OCI-M1 (cell line): ENCODE measurements at regions not wholly inside any gene's neighbourhood (a gene's known extent, or its start where the extent isn't known, plus 50 kb on each side); places are given as distances from the start of the nearest gene placed in this dataset.

ENCODE experiments used
- DNase-seq: peaks from one replicate; lab custom pipeline; 2025; lab: John Stamatoyannopoulos, UW

DNA sequence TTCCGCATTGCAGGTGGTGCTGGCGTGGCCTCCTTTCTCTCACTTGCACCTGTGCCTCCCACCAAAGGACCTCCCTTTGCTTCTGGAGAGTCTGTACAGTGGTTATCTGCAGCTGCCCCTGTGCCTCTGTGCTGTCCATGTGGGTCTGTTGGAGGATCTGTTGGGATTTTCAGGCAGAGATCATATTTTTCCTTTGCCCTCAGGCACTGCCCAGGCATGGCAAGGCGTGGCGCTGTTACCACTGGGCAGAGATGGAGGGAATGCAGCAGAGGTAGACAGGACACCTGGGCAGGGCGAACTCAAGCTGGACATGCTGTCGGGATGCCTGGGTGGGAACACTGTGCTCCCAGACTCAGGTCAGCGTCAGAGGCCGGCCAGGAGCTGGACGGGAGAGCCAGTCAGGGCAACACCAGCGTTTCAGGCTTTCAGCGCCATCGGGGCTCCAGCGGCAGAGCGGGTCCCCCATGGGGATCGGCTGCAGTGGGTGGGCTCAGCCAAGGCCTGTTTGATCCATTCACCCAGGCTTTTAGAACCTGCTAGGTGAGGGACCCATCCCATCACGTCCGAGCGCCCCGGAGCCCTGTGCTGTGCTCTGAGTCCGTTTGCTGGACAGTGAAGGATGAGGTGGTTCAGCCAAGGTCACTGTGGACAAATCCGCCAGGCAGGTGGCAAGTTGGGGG, 718.9 kb downstream of the BRD1 start:
- no peak for DNase-seq

DNA sequence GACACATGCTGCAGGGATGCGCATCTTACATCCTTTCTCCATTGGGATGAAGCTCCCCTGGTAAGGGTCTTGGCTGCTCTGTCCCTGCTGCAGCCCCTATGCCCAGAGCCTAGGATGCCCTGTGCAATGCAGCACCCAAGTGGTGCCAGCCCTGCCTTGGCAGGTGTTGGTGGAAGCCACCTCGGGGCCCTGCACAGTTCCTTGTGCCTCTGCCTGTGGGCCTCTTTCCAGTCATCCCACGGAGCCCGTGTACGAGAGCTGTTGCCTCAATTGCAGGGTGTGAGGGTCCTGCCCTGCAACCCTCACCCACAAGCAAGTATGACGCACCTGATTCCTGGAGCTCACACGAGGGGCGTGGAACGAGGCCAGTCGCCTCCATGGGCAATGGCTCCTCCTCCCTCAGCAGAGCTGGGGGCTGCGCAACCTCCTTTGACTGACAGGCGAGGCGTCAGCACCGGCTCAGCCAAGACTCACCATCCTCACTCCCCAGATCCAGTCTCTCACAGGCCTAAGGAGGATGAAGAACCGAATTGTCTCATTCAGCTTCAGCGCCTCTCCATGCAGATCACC, 719.6 kb downstream of the BRD1 start:
- DNase-seq: no peak

- no peak for DNase-seq
Observed at GRCh38 chr22:49107561-49107960, 720.1 kb downstream of the BRD1 start.

GRCh38 chr22:49106842-49107152, 720.9 kb downstream of the BRD1 start:
- no peak for DNase-seq

DNA sequence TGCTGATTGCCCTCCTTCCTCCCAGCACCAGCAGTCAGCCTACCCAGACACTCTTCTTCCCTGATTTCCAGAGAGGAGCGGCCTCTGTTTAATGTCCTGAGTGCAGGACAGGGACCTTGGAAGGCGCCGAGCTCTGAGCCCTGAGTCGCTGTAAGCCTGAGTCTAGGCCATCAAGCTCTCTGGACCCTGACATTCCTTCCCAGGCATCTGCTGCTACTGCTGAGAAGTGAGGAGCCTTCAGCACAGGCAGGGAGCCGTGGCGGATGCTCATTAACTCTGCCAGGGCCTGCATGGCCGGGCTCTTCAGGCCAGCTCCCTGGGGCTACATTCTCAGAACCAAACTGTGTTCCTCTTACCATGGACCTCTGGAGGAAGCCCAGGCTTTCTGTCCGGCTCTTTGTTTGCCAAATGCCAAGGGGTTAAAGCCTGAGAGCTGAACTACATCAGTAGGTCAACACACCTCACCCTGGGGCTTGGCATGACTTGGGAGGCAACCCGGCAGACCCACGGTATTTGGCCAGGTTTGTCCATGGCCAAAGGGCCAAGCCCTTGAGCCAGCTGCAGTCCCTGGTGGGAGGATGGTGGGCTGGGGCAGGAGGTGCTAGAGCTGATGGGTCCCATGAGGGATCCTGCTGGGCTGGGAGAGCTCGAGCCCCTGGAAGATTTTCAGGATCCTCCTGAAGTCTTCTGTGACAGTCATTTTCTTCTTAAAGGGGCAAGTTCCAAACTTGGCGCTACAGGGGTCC, 721.4 kb downstream of the BRD1 start:
- DNase-seq: no peak

DNA sequence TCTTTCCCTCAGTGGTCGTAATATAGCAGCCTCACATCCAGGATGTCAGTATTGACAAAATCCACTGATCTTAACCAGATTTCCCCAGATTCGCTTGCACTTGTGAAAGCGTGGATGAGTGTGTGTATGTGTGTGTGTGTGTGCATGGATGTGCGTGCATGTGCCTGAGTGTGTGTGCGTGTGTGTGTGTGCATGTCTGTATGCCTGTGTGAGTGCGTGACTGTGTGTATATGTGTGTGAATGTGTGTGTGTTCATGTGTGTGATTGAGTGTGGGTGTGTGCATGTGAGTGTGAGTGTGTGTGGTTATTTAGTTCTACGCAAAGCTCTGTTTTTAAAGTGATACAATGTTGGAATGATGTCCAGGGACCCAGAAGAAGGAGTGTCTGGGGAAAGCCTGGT, 723.2 kb downstream of the BRD1 start:
- DNase-seq: no peak

- DNase-seq: no peak
Observed at GRCh38 chr22:49103314-49104059, 724.2 kb downstream of the BRD1 start.

DNA sequence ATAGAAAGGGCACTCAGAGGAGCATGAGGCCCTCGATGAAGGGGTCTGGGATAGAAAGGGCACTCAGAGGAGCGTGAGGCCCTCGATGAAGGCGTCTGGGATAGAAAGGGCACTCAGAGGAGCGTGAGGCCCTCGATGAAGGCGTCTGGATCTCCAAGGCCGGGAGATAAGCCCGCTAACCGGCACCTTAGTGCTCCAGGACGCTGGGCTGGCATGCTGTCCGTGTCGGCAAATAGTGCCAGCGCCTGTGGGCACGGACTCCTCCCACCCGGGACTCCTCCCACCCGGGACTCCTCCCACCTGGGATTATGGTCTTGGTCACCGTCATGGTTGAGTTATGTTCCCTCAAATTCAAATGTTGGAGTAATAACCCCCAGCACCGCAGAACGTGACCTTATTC, 725.3 kb downstream of the BRD1 start:
- DNase-seq: no peak

DNA sequence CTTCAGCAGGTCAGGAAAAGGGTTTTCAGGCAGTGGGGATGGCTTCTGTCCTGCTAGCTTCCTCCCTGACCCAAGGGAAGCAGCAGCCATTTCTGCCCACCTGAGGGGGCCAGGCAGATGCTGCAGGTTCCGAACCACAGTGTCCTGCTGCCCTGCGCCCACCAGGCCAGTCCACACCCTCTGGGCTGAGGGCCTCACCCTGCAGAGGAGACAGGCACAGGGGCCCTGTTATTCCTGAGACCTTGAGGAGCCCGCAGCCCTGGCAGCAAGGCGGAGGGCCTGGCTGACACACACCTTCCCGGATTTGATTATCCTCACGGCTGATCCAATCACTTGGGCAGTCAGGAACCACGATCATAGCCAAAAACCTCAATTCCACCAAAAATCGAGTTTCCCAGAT, 725.8 kb downstream of the BRD1 start:
- no peak for DNase-seq

- DNase-seq: no peak
Observed at GRCh38 chr22:49101225-49101624, 726.4 kb downstream of the BRD1 start.

GRCh38 chr22:49100773-49101172, 726.9 kb downstream of the BRD1 start:
- DNase-seq: no peak

- DNase-seq: no peak
Observed at GRCh38 chr22:49100316-49100715, 727.4 kb downstream of the BRD1 start.

DNA sequence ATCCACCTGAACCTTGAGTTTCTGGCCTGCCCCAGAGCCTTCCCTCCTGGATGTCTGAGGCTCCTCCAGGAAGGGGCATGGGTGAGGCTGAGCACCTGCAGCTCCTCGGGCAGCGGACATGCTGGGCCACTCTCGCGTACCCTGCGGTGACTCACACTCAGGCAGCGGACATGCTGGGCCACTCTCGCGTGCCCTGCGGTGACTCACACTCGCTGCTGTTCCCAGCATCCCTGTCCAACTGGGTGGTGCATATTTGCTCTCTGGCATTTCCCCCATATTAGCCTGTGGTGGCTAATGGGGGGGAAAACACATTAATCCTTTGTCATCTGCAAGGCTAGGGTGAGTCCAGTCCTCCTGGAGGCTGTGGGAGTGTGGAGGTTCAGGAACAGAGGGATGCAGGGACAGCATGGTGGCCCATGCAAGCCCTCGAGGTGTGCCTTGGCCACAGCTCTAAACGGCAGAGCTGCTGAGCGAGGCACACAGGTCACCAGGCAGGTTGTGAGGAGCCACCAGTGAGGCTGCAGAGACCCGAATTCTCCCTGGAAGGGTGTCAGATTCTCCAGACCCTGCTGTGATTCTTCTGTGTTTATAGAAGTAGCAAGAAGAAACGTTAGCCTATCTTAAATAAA, 728.1 kb downstream of the BRD1 start:
- DNase-seq: no peak

- DNase-seq: no peak
Observed at GRCh38 chr22:49099089-49099488, 728.6 kb downstream of the BRD1 start.

DNA sequence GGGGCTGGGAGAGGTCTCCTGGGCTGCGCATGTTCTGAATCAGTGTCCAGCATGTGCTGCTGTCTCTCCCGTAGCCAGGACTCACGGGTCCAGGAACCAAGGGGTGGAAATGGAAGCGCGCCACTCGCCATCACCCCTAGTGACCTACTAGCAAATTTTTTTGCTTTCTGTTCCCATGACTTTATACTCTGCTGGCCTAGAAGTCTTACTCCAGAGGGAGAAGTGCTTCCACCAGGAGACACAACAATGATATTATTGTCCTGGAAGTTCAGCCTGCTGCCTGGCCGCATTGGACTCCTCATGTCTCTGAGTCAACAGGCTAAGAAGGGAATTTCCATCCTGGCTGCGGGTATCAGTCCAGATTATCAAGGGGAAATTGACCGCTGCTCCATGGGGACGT, 729.7 kb downstream of the BRD1 start:
- no peak for DNase-seq

DNA sequence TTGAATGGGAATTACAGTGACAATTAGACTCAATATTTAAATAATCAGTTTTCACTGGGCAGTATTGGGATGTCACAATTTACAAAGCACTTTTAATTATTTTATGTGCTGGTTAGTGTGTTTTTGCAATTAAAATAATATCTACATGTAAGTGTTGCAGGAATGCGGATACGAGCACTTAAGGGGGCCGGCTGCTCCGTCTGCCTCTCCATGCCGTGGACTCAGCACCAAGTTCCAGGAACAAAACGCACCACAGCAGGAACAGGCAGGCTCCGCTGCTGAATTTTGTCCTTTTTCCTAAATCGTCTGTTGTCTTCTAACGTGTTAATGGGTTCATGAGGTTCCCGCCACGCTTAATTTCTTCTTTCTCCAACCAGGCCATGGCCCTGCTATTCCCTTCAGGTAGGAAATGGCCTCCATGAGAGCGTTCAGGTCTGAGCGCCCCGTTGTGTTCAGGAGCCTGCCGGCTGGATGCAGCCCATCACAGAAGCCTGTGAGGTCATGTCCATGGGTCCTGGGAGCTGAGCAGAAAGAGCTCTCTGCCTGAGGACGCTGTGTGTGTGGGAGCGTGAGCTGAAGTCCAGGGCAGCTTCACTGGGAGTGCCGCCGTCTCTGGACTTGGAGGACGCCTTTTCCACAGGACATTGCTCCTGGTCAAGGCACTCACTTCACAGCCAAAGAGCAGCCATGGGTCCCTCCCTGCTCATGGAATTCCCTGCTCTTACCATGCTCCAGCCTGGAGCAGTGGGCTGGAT, 730.3 kb downstream of the BRD1 start:
- no peak for DNase-seq

GRCh38 chr22:49096476-49096875, 731.2 kb downstream of the BRD1 start:
- no peak for DNase-seq

GRCh38 chr22:49095366-49095765, 732.3 kb downstream of the BRD1 start:
- DNase-seq: no peak

- no peak for DNase-seq
Observed at GRCh38 chr22:49094858-49095257, 732.8 kb downstream of the BRD1 start.

- DNase-seq: no peak
Observed at GRCh38 chr22:49094151-49094550, 733.5 kb downstream of the BRD1 start.

DNA sequence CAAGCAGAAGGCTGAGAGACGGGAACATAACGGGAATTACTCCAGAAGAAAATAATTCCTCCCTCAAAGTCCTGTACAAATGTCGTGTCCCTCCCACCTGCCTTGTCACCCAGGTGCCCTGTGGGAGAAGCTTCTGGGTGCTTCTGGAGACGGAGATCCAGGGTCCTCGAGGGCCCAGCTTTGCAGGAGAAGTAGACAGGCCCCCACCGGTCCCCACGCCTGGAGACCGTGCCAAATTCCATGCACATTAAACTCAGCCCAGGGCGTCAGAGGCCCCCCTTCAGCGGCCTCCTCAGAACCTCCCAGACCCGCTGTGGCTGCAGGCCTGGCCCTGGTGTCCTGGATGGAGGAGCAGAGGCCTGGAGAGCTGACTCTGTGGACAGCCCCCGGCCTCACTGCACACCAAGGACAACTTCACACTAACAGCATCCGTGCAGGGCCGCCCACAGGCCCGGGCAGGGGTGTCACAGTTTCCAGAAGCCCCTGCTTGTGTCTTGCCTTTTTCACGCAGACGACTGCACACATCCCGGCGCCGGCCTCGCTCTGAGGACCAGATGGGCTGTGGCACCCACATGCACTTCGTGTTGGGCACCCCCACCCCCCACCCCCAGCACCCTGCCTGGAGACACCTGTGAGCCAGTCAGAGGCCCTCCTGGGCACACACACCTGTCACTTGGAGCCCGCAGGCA, 734.3 kb downstream of the BRD1 start:
- no peak for DNase-seq
